H1 (cell line): ENCODE measurements at regions not wholly inside any gene's neighbourhood (a gene's known extent, or its start where the extent isn't known, plus 50 kb on each side); places are given as distances from the start of the nearest gene placed in this dataset.

Experiments
- CTCF ChIA-PET: fragments of 300-600 bp; sonication (Branson Sonifier 250); formaldehyde crosslinking; loops from one replicate; lab custom pipeline; 2021; ENCODE audit not compliant: partially characterized antibody; lab: Charles Lee
- POLR2A ChIA-PET: fragments of 300-600 bp; sonication (Branson Sonifier 250); formaldehyde crosslinking; loops from one replicate; lab custom pipeline; 2021; ENCODE audit warnings: inconsistent platforms; ENCODE audit not compliant: partially characterized antibody; lab: Charles Lee
- DNase-seq, 2 experiments: peaks; one replicate each; pipeline versions ENCODE4 v3.0.0 to v3.0.0-alpha.2; 2010 to 2022; ENCODE audit warnings: low spot score in 2 of 2, low read depth in 1 of 2, mixed read lengths in 1 of 2
- FAIRE-seq: peaks from 2 replicates; lab custom pipeline; 2011; peaks lifted over from hg19 to GRCh38; lab: Jason Lieb, UNC
- H2AFZ ChIP-seq: 2 replicates; pipeline ENCODE4 v1.8.1; 2012; ENCODE audit warnings: low read length, inconsistent platforms
- H2AK5ac ChIP-seq: 2 replicates; pipeline ENCODE4 v1.6.1; 2013; ENCODE audit warnings: low read depth, low read length
- H2BK120ac ChIP-seq: replicated peaks from 2 replicates; pipeline ENCODE3; 2013; ENCODE audit warnings: low read depth, low read length, inconsistent platforms
- H2BK12ac ChIP-seq: 2 replicates; pipeline ENCODE4 v1.6.1; 2013; ENCODE audit warnings: low read depth, low read length
- H2BK15ac ChIP-seq: 2 replicates; pipeline ENCODE4 v1.6.1; 2013; ENCODE audit warnings: low read length
- H2BK20ac ChIP-seq: 2 replicates; pipeline ENCODE4 v1.6.1; 2013; ENCODE audit warnings: low read length
- H2BK5ac ChIP-seq: 2 replicates; pipeline ENCODE4 v1.6.1; 2013; ENCODE audit warnings: low read depth, low read length
- H3K14ac ChIP-seq: 2 replicates; pipeline ENCODE4 v1.6.1; 2013; ENCODE audit warnings: inconsistent platforms; ENCODE audit not compliant: insufficient read length
- H3K18ac ChIP-seq: 2 replicates; pipeline ENCODE4 v1.6.1; 2013; ENCODE audit warnings: low read length; ENCODE audit errors: extremely low read depth
- H3K23ac ChIP-seq: 2 replicates; pipeline ENCODE4 v1.6.1; 2013; ENCODE audit warnings: inconsistent platforms; ENCODE audit not compliant: insufficient read length
- H3K23me2 ChIP-seq: 2 replicates; pipeline ENCODE4 v1.6.1; 2013; ENCODE audit warnings: low read depth, low read length
- H3K27ac ChIP-seq: 2 replicates; pipeline ENCODE4 v1.6.1; 2011; ENCODE audit warnings: low read depth, low read length, inconsistent platforms
- H3K27me3 ChIP-seq, 4 experiments: replicated peaks in 1 of 4; 1 replicate in 1 of 4; 2 replicates in 3 of 4; pipeline versions ENCODE4 v1.6.1 to v1.8.1; 2011 to 2013; ENCODE audit warnings: low read length in 3 of 4, mild to moderate bottlenecking in 3 of 4, inconsistent platforms in 2 of 4, mixed read lengths in 2 of 4, moderate library complexity in 1 of 4; ENCODE audit not compliant: control insufficient read depth in 3 of 4, insufficient read depth in 3 of 4; ENCODE audit errors: extremely low read depth in 1 of 4
- H3K36me3 ChIP-seq, 4 experiments: 2 replicates each; pipeline versions ENCODE4 v1.6.1 to v1.8.1; 2011 to 2013; ENCODE audit warnings: mild to moderate bottlenecking in 4 of 4, low read length in 3 of 4, moderate library complexity in 2 of 4, control low read depth in 1 of 4, inconsistent platforms in 1 of 4; ENCODE audit not compliant: insufficient read depth in 4 of 4, control insufficient read depth in 2 of 4
- H3K4ac ChIP-seq: replicated peaks from 2 replicates; pipeline ENCODE3; 2013; ENCODE audit warnings: low read length, low read depth, mixed read lengths, inconsistent platforms; ENCODE audit not compliant: insufficient read length
- H3K4me1 ChIP-seq, 4 experiments: replicated peaks in 1 of 4; 1 replicate in 1 of 4; 2 replicates in 3 of 4; pipeline versions ENCODE4 v1.6.1 to v1.8.1; 2011 to 2013; ENCODE audit warnings: low read length in 3 of 4, inconsistent platforms in 2 of 4, mixed read lengths in 1 of 4; ENCODE audit not compliant: insufficient read depth in 4 of 4, control insufficient read depth in 3 of 4
- H3K4me2 ChIP-seq, 2 experiments: 2 replicates each; pipeline versions ENCODE4 v1.6.1 to v1.8.1; 2011 to 2013; ENCODE audit warnings: low read depth in 2 of 2, low read length in 2 of 2, control low read depth in 1 of 2, inconsistent platforms in 1 of 2, mild to moderate bottlenecking in 1 of 2; ENCODE audit not compliant: insufficient read depth in 1 of 2
- H3K4me3 ChIP-seq, 4 experiments: fragments of 200-600, 300-600 bp in 1 of 4; sonication (generic), shearing (Covaris generic), sonication (Bioruptor Twin) in 1 of 4; 2 replicates each; pipeline versions ENCODE4 v1.5.1 to v1.8.1; 2011 to 2016; ENCODE audit warnings: low read length in 4 of 4, low read depth in 3 of 4, control low read depth in 2 of 4, inconsistent platforms in 2 of 4, mild to moderate bottlenecking in 2 of 4, mixed read lengths in 1 of 4, moderate library complexity in 1 of 4; ENCODE audit not compliant: insufficient read depth in 2 of 4; ENCODE audit errors: extremely low read depth in 1 of 4
- H3K56ac ChIP-seq: replicated peaks from 2 replicates; pipeline ENCODE3; 2013; ENCODE audit warnings: low read depth, mild to moderate bottlenecking, mixed read lengths, low read length, inconsistent platforms; ENCODE audit not compliant: insufficient read length
- H3K79me1 ChIP-seq: 2 replicates; pipeline ENCODE4 v1.6.1; 2013; ENCODE audit warnings: low read depth, low read length, control low read depth
- H3K79me2 ChIP-seq, 2 experiments: 2 replicates each; pipeline versions ENCODE4 v1.6.1 to v1.8.1; 2012 to 2013; ENCODE audit warnings: low read length in 2 of 2, mild to moderate bottlenecking in 2 of 2, inconsistent platforms in 1 of 2; ENCODE audit not compliant: insufficient read depth in 2 of 2, control insufficient read depth in 1 of 2
- H3K9ac ChIP-seq, 4 experiments: replicated peaks in 1 of 4; 1 replicate in 1 of 4; 2 replicates in 3 of 4; pipeline versions ENCODE4 v1.6.1 to v1.8.1; 2011 to 2013; ENCODE audit warnings: low read depth in 3 of 4, low read length in 3 of 4, control low read depth in 2 of 4, mild to moderate bottlenecking in 2 of 4, moderate library complexity in 2 of 4, inconsistent platforms in 1 of 4; ENCODE audit errors: extremely low read depth in 1 of 4
- H3K9me3 ChIP-seq, 2 experiments: 2 replicates each; pipeline versions ENCODE4 v1.6.1 to v1.8.1; 2012 to 2013; ENCODE audit warnings: mild to moderate bottlenecking in 2 of 2, moderate library complexity in 2 of 2, control low read depth in 1 of 2, inconsistent platforms in 1 of 2, low read depth in 1 of 2, low read length in 1 of 2, mixed read lengths in 1 of 2; ENCODE audit not compliant: insufficient read depth in 2 of 2
- H4K20me1 ChIP-seq, 2 experiments: replicated peaks in 1 of 2; 2 replicates each; pipeline versions ENCODE3 to v1.8.1; 2011 to 2013; ENCODE audit warnings: inconsistent platforms in 2 of 2, low read length in 2 of 2, mild to moderate bottlenecking in 1 of 2; ENCODE audit not compliant: insufficient read depth in 2 of 2, control insufficient read depth in 1 of 2
- H4K5ac ChIP-seq: 2 replicates; pipeline ENCODE4 v1.6.1; 2013; ENCODE audit warnings: low read length, low read depth, mixed read lengths, inconsistent platforms; ENCODE audit not compliant: insufficient read length
- H4K8ac ChIP-seq: 2 replicates; pipeline ENCODE4 v1.8.0; 2013; ENCODE audit warnings: mild to moderate bottlenecking, moderate library complexity, low read length, inconsistent platforms; ENCODE audit not compliant: insufficient read depth; ENCODE audit errors: extremely low read depth
- H4K91ac ChIP-seq: replicated peaks from 2 replicates; pipeline ENCODE3; 2013; ENCODE audit warnings: low read length, mixed read lengths, inconsistent platforms; ENCODE audit not compliant: insufficient read length
- CTCF ChIP-seq, 3 experiments: IDR thresholded peaks; 1 replicate in 2 of 3; 2 replicates in 1 of 3; pipeline versions ENCODE4 v1.5.1 to v1.6.1; 2011; ENCODE audit warnings: low read length in 3 of 3, mild to moderate bottlenecking in 3 of 3, inconsistent platforms in 2 of 3, low read depth in 1 of 3, moderate library complexity in 1 of 3; ENCODE audit not compliant: insufficient read depth in 1 of 3; ENCODE audit errors: control extremely low read depth in 1 of 3
- HDAC2 ChIP-seq, 2 experiments: fragments of 300-600 bp in 1 of 2; sonication (generic) in 1 of 2; IDR thresholded peaks; 2 replicates each; pipeline ENCODE4 v1.6.1; 2011 to 2012; ENCODE audit warnings: low read depth in 2 of 2, low read length in 2 of 2, mild to moderate bottlenecking in 2 of 2, moderate library complexity in 2 of 2, borderline replicate concordance in 1 of 2, inconsistent platforms in 1 of 2
- JUND ChIP-seq: IDR thresholded peaks from 2 replicates; pipeline ENCODE4 v1.6.1; 2011; ENCODE audit warnings: mild to moderate bottlenecking, improper control_type of control experiment, low read length
- POLR2AphosphoS5 ChIP-seq: IDR thresholded peaks from 2 replicates; pipeline ENCODE4 v1.6.1; 2011; ENCODE audit warnings: low read depth, low read length
- WGBS, 2 experiments: shearing (Covaris generic) in 1 of 2; methylation state at CpG; one replicate each; pipeline versions ENCODE4 v1.1.6 to v1.1.7; 2013 to 2015; ENCODE audit warnings: low lambda C conversion rate in 2 of 2, mixed read lengths in 2 of 2, inconsistent platforms in 1 of 2, low coverage in 1 of 2, missing lambda C conversion rate in 1 of 2; ENCODE audit not compliant: insufficient replicate concordance in 2 of 2, insufficient coverage in 1 of 2, insufficient read length in 1 of 2; ENCODE audit errors: extremely low coverage in 1 of 2, missing lambda C conversion rate in 1 of 2; 5-methylcytosine and 5-hydroxymethylcytosine counted together

GRCh38 chr6:14367296-14367695 is 249.7 kb downstream of the CD83 start:
- Histone ChIP-seq H2BK120ac (no peak overlapping the region), H3K4me2 (no peak overlapping the region), H3K56ac (no peak overlapping the region), H3K36me3 (no peaks in the 10 kb centered on the region), H3K18ac (no peak overlapping the region), H3K23ac (no peak overlapping the region), H3K4me1 (peaks cover 0 to 7% (median 4%) of the 10 kb centered on the region in 4 experiments; a peak in 4 of 7 replicates), H2BK20ac (peak overlapping the region; percentile 98; the same call in 1 of the 2 replicates), H2AFZ (no peak overlapping the region), H2BK5ac (peak overlapping the region; percentile 67; the same call in 1 of the 2 replicates), H2AK5ac (no peak overlapping the region), H3K27me3 (no peaks in the 10 kb centered on the region), H3K14ac (no peak overlapping the region), H3K27ac (no peak overlapping the region), H2BK12ac (no peak overlapping the region), H4K5ac (no peak overlapping the region), H2BK15ac (no peak overlapping the region), H3K79me1 (no peaks in the 10 kb centered on the region), H3K79me2 (no peaks in the 10 kb centered on the region), H4K20me1 (no peaks in the 10 kb centered on the region), H4K91ac (no peak overlapping the region), H4K8ac (no peak overlapping the region), H3K4ac (no peak overlapping the region), H3K4me3 (no peak overlapping the region), H3K9me3 (no peaks in the 10 kb centered on the region), H3K9ac (no peak overlapping the region), H3K23me2 (no peaks in the 10 kb centered on the region)
- WGBS, 2 experiments = 33% methylated on average over 2 of the region's 2 CpGs; no CpG with 5 or more reads in 1 of the 2 experiments
- CTCF ChIA-PET = no interaction called here
- no peak for DNase-seq
- FAIRE-seq = peak; percentile 19
- POLR2A ChIA-PET = interaction anchor here (1.5 to 2.6 kb wide), 2 partner anchors 11 to 13 kb away, joined by 3 to 14 read pairs; no protein-coding TSS in a partner anchor
- TF ChIP-seq CTCF (IDR thresholded peaks at IDR 0.05; ENCODE audit: control extremely low read depth in 1 of 3, insufficient read depth in 1 of 3, low read depth in 1 of 3, low read length in 3 of 3) = no peak
- no peak for TF ChIP-seq POLR2AphosphoS5
- TF ChIP-seq HDAC2 (IDR thresholded peaks at IDR 0.05; ENCODE audit: borderline replicate concordance in 1 of 2, low read depth in 2 of 2, low read length in 2 of 2) = no peak
- no peak for TF ChIP-seq JUND
- TF ChIP-seq, all 59 proteins: peak for 0
